ENCODE measurements at regions not wholly inside any gene's neighbourhood (a gene's known extent, or its start where the extent isn't known, plus 50 kb on each side); places are given as distances from the start of the nearest gene placed in this dataset.

DNA sequence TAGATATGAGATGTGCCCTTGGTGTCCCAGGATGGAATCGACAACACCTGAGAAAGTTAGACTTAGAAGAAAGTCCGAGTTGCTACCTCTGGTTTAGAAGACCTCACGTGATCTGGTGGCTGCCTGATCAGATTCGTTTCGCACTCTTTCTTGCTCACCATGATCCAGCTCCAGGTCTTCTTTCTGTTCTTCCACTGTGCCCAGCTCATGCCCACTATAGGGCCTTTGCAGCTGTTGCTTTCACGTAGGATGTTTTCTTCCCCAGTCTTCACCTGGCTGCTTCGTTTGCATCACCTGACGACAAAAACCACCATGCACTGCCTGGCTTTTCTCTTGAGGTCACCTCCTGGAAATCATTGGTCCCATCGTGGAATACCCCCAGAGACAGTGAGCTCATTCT, 311.1 kb downstream of the PRDM2 start:
- Histone ChIP-seq H3K4me3 (ENCODE audit: low read length in 2 of 2) (no peak overlapping the region), H2BK5ac (ENCODE audit: low read length) (no peak overlapping the region), H3K4me1 (ENCODE audit: control insufficient read depth in 2 of 2, insufficient read depth in 1 of 2, low read depth in 1 of 2, low read length in 2 of 2) (no peaks in the 10 kb centered on the region), H3K27me3 (ENCODE audit: control insufficient read depth in 3 of 3, insufficient read depth in 3 of 3, low read depth in 1 of 3, low read length in 3 of 3) (peaks cover 0 to 4% (median 0%) of the 10 kb centered on the region in 3 experiments), H3K4me2 (ENCODE audit: insufficient read depth, low read length, poor library complexity, severe bottlenecking) (no peak overlapping the region), H2AFZ (ENCODE audit: low read length) (no peak overlapping the region), H2AK5ac (ENCODE audit: low read depth, low read length) (no peak overlapping the region), H3K4ac (ENCODE audit: low read length) (no peak overlapping the region), H4K8ac (ENCODE audit: low read depth, low read length) (no peak overlapping the region), H4K91ac (ENCODE audit: low read depth, low read length, poor library complexity) (no peak overlapping the region), H3K79me1 (ENCODE audit: low read depth, low read length) (no peaks in the 10 kb centered on the region), H3K27ac (replicated peaks; ENCODE audit: low read length) (no peak overlapping the region), H3K9ac (ENCODE audit: low read depth, low read length, poor library complexity) (no peak overlapping the region), H3K18ac (ENCODE audit: low read length) (no peak overlapping the region), H3K14ac (ENCODE audit: low read length) (no peak overlapping the region), H2BK15ac (ENCODE audit: low read length) (no peak overlapping the region), H2BK12ac (ENCODE audit: low read length) (no peak overlapping the region), H3K36me3 (replicated peaks in 1 of 2; ENCODE audit: control insufficient read depth in 2 of 2, insufficient read depth in 2 of 2, low read length in 2 of 2) (no peaks in the 10 kb centered on the region), H3K23ac (ENCODE audit: low read depth, low read length, poor library complexity) (no peak overlapping the region), H3K9me3 (replicated peaks in 1 of 2; ENCODE audit: control insufficient read depth in 2 of 2, insufficient read depth in 1 of 2, low read depth in 1 of 2, low read length in 2 of 2) (no peaks in the 10 kb centered on the region), H2BK120ac (ENCODE audit: low read depth, low read length) (no peak overlapping the region)
- DNase-seq (ENCODE audit: low spot score): no peak
- no CpG with 5 or more reads among the region's 9 CpGs for WGBS, 2 donors (ENCODE audit: extremely low coverage in 2 of 2, insufficient read length in 2 of 2, insufficient replicate concordance in 1 of 2)

DNA sequence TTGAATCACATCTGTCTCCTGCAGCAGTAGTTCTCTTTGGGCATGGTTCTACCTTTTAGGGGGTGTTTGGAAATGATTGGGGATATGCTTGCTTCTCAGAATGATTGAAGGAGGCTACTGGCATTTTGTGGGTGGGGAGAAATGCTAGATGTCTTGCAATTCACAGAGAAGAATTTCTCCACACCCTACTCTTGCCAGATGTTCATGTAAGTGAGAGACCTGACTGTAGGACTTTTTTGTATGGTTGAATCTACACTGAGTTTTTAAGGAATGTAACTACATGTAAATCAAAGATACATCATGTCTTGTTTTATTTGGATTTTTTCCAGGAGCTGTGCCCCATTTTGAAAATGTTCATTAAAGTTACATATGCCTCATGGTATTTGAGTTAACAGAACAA, 311.9 kb downstream of the PRDM2 start:
- no peak overlapping the region for H2BK15ac ChIP-seq (ENCODE audit: low read length)
- H2AK5ac ChIP-seq (ENCODE audit: low read depth, low read length): no peak overlapping the region
- no peak overlapping the region for H3K27ac ChIP-seq (replicated peaks; ENCODE audit: low read length)
- H4K91ac ChIP-seq (ENCODE audit: low read depth, low read length, poor library complexity): no peak overlapping the region
- H3K14ac ChIP-seq (ENCODE audit: low read length): no peak overlapping the region
- H2BK5ac ChIP-seq (ENCODE audit: low read length): no peak overlapping the region
- H3K23ac ChIP-seq (ENCODE audit: low read depth, low read length, poor library complexity): no peak overlapping the region
- H2BK12ac ChIP-seq (ENCODE audit: low read length): no peak overlapping the region
- no peak overlapping the region for H4K8ac ChIP-seq (ENCODE audit: low read depth, low read length)
- H2BK120ac ChIP-seq (ENCODE audit: low read depth, low read length): no peak overlapping the region
- no peaks in the 10 kb centered on the region for H3K9me3 ChIP-seq (replicated peaks in 1 of 2; ENCODE audit: control insufficient read depth in 2 of 2, insufficient read depth in 1 of 2, low read depth in 1 of 2, low read length in 2 of 2)
- no peak for DNase-seq (ENCODE audit: low spot score)
- H3K36me3 ChIP-seq (replicated peaks in 1 of 2; ENCODE audit: control insufficient read depth in 2 of 2, insufficient read depth in 2 of 2, low read length in 2 of 2): no peaks in the 10 kb centered on the region
- H3K9ac ChIP-seq (ENCODE audit: low read depth, low read length, poor library complexity): no peak overlapping the region
- H3K4ac ChIP-seq (ENCODE audit: low read length): no peak overlapping the region
- H3K4me2 ChIP-seq (ENCODE audit: insufficient read depth, low read length, poor library complexity, severe bottlenecking): no peak overlapping the region
- H3K27me3 ChIP-seq (ENCODE audit: control insufficient read depth in 3 of 3, insufficient read depth in 3 of 3, low read depth in 1 of 3, low read length in 3 of 3): peaks cover 0 to 4% (median 0%) of the 10 kb centered on the region in 3 experiments
- H3K4me3 ChIP-seq (ENCODE audit: low read length in 2 of 2): no peak overlapping the region
- no peak overlapping the region for H3K18ac ChIP-seq (ENCODE audit: low read length)
- H3K4me1 ChIP-seq (ENCODE audit: control insufficient read depth in 2 of 2, insufficient read depth in 1 of 2, low read depth in 1 of 2, low read length in 2 of 2): peaks cover 0 to under 1% of the 10 kb centered on the region in 2 donors
- H2AFZ ChIP-seq (ENCODE audit: low read length): no peak overlapping the region
- H3K79me1 ChIP-seq (ENCODE audit: low read depth, low read length): no peaks in the 10 kb centered on the region

DNA sequence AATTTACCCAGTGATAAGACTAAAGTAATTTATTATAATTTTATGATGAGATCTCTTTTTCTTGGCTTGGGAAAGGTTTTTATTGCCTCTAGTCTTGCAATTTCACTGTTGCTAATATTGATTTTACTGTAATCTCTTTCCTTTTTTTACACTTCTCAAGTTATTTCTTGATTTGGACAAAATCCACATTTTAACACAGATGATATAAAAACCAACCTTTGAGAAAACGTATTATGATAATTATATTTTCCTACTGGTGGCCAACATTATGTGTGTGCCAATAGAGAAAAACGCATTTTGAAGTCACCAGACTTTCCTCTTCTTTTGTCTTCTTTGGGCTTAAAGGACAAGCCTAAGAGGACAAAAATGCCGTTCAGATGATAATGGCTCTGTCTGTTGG, 314.9 kb downstream of the PRDM2 start:
- Histone ChIP-seq H2BK12ac (ENCODE audit: low read length) (no peak overlapping the region), H2AK5ac (ENCODE audit: low read depth, low read length) (no peak overlapping the region), H2BK5ac (ENCODE audit: low read length) (no peak overlapping the region), H2BK15ac (ENCODE audit: low read length) (no peak overlapping the region), H3K18ac (ENCODE audit: low read length) (no peak overlapping the region), H3K27ac (replicated peaks; ENCODE audit: low read length) (no peak overlapping the region), H2BK120ac (ENCODE audit: low read depth, low read length) (no peak overlapping the region), H3K27me3 (ENCODE audit: control insufficient read depth in 3 of 3, insufficient read depth in 3 of 3, low read depth in 1 of 3, low read length in 3 of 3) (peaks cover 0 to 4% (median 0%) of the 10 kb centered on the region in 3 experiments), H3K9me3 (replicated peaks in 1 of 2; ENCODE audit: control insufficient read depth in 2 of 2, insufficient read depth in 1 of 2, low read depth in 1 of 2, low read length in 2 of 2) (no peaks in the 10 kb centered on the region), H3K14ac (ENCODE audit: low read length) (no peak overlapping the region), H3K36me3 (replicated peaks in 1 of 2; ENCODE audit: control insufficient read depth in 2 of 2, insufficient read depth in 2 of 2, low read length in 2 of 2) (no peaks in the 10 kb centered on the region), H2AFZ (ENCODE audit: low read length) (no peak overlapping the region), H3K23ac (ENCODE audit: low read depth, low read length, poor library complexity) (no peak overlapping the region), H4K91ac (ENCODE audit: low read depth, low read length, poor library complexity) (no peak overlapping the region), H3K4ac (ENCODE audit: low read length) (no peak overlapping the region), H3K4me1 (ENCODE audit: control insufficient read depth in 2 of 2, insufficient read depth in 1 of 2, low read depth in 1 of 2, low read length in 2 of 2) (peaks cover 2 to 7% of the 10 kb centered on the region in 2 donors), H3K9ac (ENCODE audit: low read depth, low read length, poor library complexity) (no peak overlapping the region), H3K4me3 (ENCODE audit: low read length in 2 of 2) (no peak overlapping the region), H3K79me1 (ENCODE audit: low read depth, low read length) (no peaks in the 10 kb centered on the region), H4K8ac (ENCODE audit: low read depth, low read length) (no peak overlapping the region), H3K4me2 (ENCODE audit: insufficient read depth, low read length, poor library complexity, severe bottlenecking) (no peak overlapping the region)
- DNase-seq (ENCODE audit: low spot score): no peak
- no CpG with 5 or more reads among the region's 3 CpGs for WGBS, 2 donors (ENCODE audit: extremely low coverage in 2 of 2, insufficient read length in 2 of 2, insufficient replicate concordance in 1 of 2)

DNA sequence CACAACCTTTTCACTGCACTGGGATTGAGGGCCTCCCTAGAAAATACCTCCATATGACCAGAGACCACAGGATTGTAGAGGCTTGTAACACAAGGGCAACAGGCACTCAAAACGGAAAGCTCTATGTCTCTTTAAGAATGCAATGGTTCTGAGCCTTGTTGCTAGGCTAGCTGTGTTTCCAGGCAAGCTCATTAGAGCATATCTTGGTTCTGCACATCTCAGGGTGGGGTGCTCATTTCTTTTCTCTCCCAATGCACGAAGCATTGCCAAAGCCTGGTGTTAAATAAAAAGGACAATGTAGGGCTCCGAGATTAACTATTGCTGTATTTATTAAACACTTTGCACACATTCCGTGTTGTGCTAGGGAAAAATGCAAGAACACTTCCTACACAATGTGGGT, 315.9 kb downstream of the PRDM2 start:
- no peak overlapping the region for H3K23ac ChIP-seq (ENCODE audit: low read depth, low read length, poor library complexity)
- no peak overlapping the region for H3K4me2 ChIP-seq (ENCODE audit: insufficient read depth, low read length, poor library complexity, severe bottlenecking)
- no peak overlapping the region for H2AK5ac ChIP-seq (ENCODE audit: low read depth, low read length)
- H3K18ac ChIP-seq (ENCODE audit: low read length): no peak overlapping the region
- H3K9me3 ChIP-seq (replicated peaks in 1 of 2; ENCODE audit: control insufficient read depth in 2 of 2, insufficient read depth in 1 of 2, low read depth in 1 of 2, low read length in 2 of 2): no peaks in the 10 kb centered on the region
- H2BK15ac ChIP-seq (ENCODE audit: low read length): no peak overlapping the region
- peaks cover 2 to 7% of the 10 kb centered on the region in 2 donors for H3K4me1 ChIP-seq (ENCODE audit: control insufficient read depth in 2 of 2, insufficient read depth in 1 of 2, low read depth in 1 of 2, low read length in 2 of 2)
- no peak overlapping the region for H3K4me3 ChIP-seq (ENCODE audit: low read length in 2 of 2)
- no peaks in the 10 kb centered on the region for H3K79me1 ChIP-seq (ENCODE audit: low read depth, low read length)
- H3K9ac ChIP-seq (ENCODE audit: low read depth, low read length, poor library complexity): no peak overlapping the region
- no CpG with 5 or more reads among the region's 4 CpGs for WGBS, 2 donors (ENCODE audit: extremely low coverage in 2 of 2, insufficient read length in 2 of 2, insufficient replicate concordance in 1 of 2)
- H2BK5ac ChIP-seq (ENCODE audit: low read length): no peak overlapping the region
- H2AFZ ChIP-seq (ENCODE audit: low read length): no peak overlapping the region
- H3K36me3 ChIP-seq (replicated peaks in 1 of 2; ENCODE audit: control insufficient read depth in 2 of 2, insufficient read depth in 2 of 2, low read length in 2 of 2): no peaks in the 10 kb centered on the region
- H2BK120ac ChIP-seq (ENCODE audit: low read depth, low read length): no peak overlapping the region
- H3K27me3 ChIP-seq (ENCODE audit: control insufficient read depth in 3 of 3, insufficient read depth in 3 of 3, low read depth in 1 of 3, low read length in 3 of 3): peaks cover 0 to 4% (median 0%) of the 10 kb centered on the region in 3 experiments
- no peak overlapping the region for H3K27ac ChIP-seq (replicated peaks; ENCODE audit: low read length)
- no peak overlapping the region for H2BK12ac ChIP-seq (ENCODE audit: low read length)
- DNase-seq (ENCODE audit: low spot score): no peak
- no peak overlapping the region for H3K14ac ChIP-seq (ENCODE audit: low read length)
- H4K91ac ChIP-seq (ENCODE audit: low read depth, low read length, poor library complexity): no peak overlapping the region
- H3K4ac ChIP-seq (ENCODE audit: low read length): no peak overlapping the region
- H4K8ac ChIP-seq (ENCODE audit: low read depth, low read length): no peak overlapping the region
